Femur (tissue), 1 donor: ENCODE measurements at regions not wholly inside any gene's neighbourhood (a gene's known extent, or its start where the extent isn't known, plus 50 kb on each side); places are given as distances from the start of the nearest gene placed in this dataset.

Source experiments
- DNase-seq: peaks from one replicate; pipeline ENCODE4 v3.0.0-alpha.2; 2017

DNA sequence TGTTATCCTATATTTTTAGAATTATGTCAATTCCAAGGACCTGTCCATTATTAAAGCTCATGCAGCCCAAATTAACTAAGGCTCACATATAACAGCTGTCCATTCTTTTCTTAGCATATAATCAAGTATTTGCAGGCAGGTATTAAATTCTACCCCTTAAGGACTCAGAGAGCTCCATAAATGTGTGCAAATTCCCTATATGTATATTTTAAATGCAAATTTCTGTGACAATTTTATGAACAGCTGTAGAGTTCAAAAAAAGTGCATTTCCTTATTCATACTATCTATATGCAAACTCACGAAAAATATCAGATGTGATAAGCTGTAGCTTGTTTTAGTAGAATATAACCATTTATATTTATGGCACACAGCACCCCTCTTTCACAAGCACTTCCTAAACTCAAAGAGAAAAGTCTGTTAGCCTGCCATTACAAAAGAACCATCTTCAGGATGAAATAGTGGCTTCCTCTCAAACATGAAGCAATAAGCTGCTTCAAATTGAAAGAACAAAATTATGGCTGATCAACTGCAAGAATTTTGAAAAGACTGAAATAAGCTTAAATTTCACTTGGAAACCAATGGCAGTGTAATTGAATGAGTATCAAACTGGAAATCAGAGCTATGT is 155.0 kb upstream of the REG3G start:
- DNase-seq, result no peak

DNA sequence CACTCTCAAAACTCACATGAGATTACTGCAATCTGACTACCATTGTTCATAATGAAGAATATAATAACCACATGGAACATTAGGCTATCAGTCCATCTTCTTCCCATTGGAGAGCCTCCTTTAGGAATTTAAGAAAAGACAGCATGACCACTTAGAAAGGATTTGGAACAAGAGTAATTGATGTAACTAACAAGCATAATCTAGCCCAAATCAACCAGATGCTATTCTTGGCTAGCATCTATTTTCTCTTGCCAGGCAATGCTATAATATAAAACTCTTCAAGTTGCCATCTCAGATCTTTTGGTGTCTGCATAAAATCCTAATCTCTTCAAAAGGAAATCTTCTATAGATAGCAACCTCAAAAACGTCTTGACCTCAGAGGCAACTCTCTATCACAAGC is 152.0 kb upstream of the REG3G start:
- DNase-seq, result no peak

- no peak for DNase-seq
These were observed 149.2 kb upstream of the REG3G start for GRCh38 chr2:78876316-78876688.

DNA sequence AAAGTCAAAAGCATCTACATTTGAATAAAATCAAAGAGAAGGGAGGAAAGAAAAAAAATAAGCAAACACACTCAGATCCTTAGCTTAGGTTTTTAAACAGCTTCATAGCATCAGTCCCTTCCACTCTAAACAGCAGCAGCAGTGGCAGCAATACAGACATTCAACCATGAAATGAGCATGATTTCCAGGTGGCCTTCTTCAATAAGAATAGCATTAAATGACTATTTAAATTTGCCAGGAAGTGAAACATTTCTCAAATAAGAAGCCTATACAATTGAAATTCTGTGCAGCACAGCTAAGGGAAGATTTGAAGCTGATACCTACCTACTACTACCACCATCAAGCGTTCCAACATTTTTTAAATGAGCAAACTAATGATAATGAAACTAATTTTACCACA is 138.1 kb upstream of the REG3G start:
- no peak for DNase-seq

DNA sequence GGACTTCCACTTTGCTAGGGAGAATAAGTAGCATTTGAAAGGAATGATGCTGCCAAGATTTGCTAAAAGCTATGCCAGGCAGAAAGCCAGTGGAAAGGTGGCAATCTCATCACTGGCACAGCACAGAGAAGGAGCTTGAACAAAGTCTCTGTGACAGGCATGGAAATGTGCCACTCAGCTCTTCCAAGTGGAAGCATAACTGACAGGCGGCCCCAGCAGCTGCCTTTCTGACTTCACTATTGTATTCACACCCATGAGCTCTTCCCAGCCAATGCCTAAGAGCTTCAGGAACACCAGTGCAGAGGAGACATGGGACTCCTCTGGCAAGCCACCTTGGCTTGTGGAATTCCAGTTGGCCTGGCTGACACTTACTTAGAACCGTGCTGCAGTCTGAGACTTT is 134.6 kb upstream of the REG3G start:
- peak; percentile 23 for DNase-seq

DNA sequence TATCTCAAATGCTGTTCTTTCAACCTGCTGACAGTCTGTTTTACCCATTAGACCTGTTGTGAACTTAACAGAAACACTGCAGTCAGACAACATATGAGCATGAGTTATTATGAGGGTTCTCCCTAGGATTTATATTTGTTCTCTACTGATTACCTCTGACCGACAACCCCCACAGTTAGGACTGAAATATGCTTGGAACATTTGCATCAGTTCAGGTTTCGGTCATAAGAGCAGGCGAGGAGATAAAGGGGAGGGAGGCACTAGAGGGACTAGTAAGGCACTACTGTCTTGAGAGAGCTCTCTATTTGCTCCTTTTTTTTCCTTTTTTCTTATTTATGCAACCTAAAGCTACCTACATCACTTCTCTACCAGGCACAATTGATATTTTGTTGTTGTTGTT is 133.2 kb upstream of the REG3G start:
- DNase-seq, result no peak

DNA sequence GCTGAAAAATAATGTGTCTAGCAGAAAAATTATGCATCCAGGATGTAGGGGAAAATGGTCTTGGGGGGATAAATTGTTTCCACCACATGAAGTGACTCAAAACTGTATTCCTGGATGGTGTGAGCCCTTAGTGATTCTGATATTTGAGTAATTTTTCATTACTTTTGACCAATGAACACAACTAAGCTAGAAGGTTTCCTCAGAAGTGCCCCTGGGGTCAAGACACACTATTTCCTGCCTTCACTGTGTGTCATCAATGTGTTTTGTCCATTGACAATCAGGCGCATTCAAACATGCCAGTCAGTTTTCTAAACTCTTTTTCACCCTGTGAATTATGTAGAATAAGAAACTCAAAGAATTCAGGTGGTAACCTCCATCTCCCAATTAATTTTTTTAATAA is 130.5 kb upstream of the REG3G start:
- no peak for DNase-seq

GRCh38 chr2:78896536-78896935 is 129.0 kb upstream of the REG3G start:
- no peak for DNase-seq

DNA sequence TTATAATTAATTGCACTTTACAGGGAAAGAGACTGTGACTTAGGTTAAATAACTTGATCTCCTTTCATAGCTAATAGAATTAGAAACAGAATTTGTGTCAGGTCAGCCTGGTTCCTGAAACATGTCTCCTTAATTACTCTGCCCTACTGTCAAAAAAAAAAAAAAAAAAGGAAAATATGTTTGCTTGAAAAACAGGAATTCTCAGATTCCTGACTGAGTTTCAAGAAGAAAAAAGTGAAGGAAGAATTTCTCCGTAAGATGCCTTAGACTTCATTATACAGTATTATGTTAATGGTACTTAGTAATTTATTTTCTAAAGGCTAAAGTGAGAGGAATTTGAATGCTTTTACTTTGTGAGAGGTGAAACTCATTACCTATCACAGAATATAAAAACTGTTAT is 118.4 kb upstream of the REG3G start:
- no peak for DNase-seq

- DNase-seq, result no peak
These were observed 116.5 kb upstream of the REG3G start for GRCh38 chr2:78908973-78909372.

DNA sequence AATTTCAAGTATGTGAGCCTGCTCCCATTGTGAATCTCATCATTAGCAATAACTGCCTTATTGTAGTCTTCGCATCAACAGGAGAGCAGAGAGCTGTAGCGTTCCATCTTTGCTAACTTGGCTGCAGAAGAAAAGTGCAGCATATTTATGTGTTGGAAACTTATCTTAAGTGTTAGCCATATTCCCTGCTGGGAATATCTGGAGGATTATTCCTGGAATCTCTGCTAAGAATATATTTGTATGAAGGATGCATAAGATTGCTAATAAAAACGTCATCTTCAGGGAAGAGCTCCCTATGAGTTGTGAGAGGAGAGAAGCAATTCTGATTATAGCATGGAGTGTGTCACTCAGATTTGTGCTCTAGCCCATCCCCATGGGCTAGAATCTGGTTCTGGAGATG is 115.1 kb upstream of the REG3G start:
- no peak for DNase-seq

GRCh38 chr2:78913257-78913656 is 112.2 kb upstream of the REG3G start:
- no peak for DNase-seq

DNA sequence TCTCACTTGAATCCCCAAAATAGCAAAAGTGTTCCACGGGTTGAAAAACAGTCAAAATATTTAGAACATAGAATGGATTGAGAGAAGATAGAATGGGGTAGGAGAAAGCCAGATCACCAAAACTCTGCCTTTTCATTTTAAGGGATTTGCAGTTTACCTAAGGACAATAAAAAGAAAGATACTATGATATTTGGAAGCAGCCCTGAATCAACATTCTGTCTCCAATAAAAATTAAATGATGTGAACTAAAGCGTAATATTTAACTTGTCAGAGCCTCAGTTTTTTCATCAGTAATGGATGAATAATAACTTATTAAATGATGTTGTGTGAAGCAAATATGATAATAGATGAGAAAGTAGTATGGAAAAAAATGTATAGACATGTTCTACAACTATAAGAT is 100.2 kb upstream of the REG3G start:
- DNase-seq, result no peak

- no peak for DNase-seq
These were observed 97.0 kb upstream of the REG3G start for GRCh38 chr2:78928502-78928901.

- DNase-seq, result no peak
These were observed 84.5 kb upstream of the REG3G start for GRCh38 chr2:78940998-78941397.

GRCh38 chr2:78941751-78942150 is 83.8 kb upstream of the REG3G start:
- DNase-seq, result no peak

DNA sequence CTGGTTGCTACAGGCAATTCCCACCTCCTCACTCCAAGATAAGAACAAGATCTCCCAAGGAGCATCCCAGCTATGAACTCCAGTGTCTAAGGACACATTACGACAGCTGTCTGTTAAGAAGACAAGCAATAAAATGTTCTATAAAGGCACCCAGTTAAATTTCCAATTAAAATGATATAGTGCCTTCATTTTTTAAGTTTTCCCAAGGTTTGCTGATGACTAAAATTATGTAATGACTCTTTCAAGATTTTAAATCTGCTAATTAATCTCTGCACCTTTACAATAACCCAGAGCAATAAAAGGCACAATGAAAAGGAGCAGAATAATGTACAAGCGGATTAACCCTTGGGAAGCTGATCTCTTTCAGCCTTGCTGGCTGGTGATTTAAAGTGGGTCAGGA is 61.6 kb upstream of the REG3G start:
- no peak for DNase-seq

DNA sequence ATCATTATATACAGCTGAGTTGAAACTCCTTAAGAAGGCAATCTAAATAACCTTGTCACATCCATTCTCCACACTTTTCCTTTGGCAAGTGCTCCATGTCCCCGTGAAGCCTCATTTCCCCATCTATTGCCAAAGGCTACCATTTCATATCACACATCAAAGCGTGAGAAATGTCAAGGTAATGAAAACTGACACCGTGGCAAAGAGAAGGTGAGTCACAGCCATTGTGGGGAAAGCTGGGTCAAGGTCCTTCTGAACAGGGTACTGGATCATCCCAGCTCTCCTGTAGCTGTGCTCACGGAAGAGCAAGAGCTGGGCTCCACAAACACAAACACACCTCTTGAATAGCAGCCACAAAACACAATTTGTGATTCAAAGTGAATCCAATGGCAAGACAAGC is 58.2 kb upstream of the REG3G start:
- DNase-seq, result no peak

DNA sequence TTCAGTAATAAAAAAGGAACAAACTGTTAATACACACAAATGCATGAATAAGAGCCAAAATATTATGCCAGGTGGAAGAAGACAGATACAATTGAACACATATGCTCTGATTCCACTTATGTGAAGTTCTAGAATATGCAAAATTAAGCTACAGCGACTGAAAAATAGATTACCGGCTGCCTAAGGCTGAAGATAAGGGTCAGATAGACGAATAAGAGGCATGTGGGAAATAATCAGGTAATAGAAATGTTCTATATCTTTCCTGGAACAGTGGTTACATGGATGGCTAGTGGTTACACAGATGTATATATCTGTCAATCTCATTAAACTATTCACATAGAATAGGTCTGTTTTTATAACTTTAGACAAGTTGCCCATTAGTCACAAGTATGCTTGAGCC is 51.9 kb upstream of the REG3G start:
- DNase-seq, result no peak
